Transverse colon (tissue), 3 donors: ENCODE measurements at regions not wholly inside any gene's neighbourhood (a gene's known extent, or its start where the extent isn't known, plus 50 kb on each side); places are given as distances from the start of the nearest gene placed in this dataset.

Experiments
- CTCF ChIP-seq, 5 experiments: fragments of 200-600 bp in 3 of 5; fragments of 450-650 bp in 2 of 5; sonication (generic) in 3 of 5; IDR thresholded peaks; 1 replicate in 2 of 5; 2 replicates in 3 of 5; pipeline ENCODE4 v1.5.1; 2016 to 2017; ENCODE audit warnings: antibody characterized with exemption in 5 of 5, inconsistent platforms in 3 of 5, mild to moderate bottlenecking in 2 of 5, moderate library complexity in 1 of 5
- POLR2A ChIP-seq: fragments of 450-650 bp; IDR thresholded peaks from one replicate; pipeline ENCODE4 v1.6.1; 2016; ENCODE audit warnings: antibody characterized with exemption, mild to moderate bottlenecking, moderate library complexity

DNA sequence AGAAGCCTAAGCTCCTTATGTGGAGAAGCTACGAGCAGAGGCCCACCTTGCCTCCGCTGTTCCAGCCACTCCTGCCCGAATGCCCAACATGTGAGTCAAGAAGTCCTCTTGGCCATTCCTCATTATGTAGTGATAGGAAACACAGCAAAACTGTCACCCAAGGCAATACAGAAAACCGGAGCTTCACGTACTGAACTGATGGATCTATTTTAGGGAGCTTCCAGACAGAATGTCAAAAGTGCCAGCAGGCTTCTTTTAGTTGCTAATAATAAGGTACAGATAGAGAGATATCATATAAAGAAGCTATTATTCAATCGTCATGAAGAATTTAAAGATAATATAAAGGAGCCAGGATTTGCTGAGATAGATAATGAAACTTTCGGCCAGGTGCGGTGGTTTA, 91.6 kb upstream of the SYT10 start:
- TF ChIP-seq CTCF (IDR thresholded peaks at IDR 0.05) (no peak), POLR2A (no peak)
